H1 (cell line): ENCODE measurements at regions not wholly inside any gene's neighbourhood (a gene's known extent, or its start where the extent isn't known, plus 50 kb on each side); places are given as distances from the start of the nearest gene placed in this dataset.

Experiments
- CTCF ChIA-PET: fragments of 300-600 bp; sonication (Branson Sonifier 250); formaldehyde crosslinking; loops from one replicate; lab custom pipeline; 2021; ENCODE audit not compliant: partially characterized antibody; lab: Charles Lee
- POLR2A ChIA-PET: fragments of 300-600 bp; sonication (Branson Sonifier 250); formaldehyde crosslinking; loops from one replicate; lab custom pipeline; 2021; ENCODE audit warnings: inconsistent platforms; ENCODE audit not compliant: partially characterized antibody; lab: Charles Lee
- DNase-seq, 2 experiments: peaks; one replicate each; pipeline versions ENCODE4 v3.0.0 to v3.0.0-alpha.2; 2010 to 2022; ENCODE audit warnings: low spot score in 2 of 2, low read depth in 1 of 2, mixed read lengths in 1 of 2
- FAIRE-seq: peaks from 2 replicates; lab custom pipeline; 2011; peaks lifted over from hg19 to GRCh38; lab: Jason Lieb, UNC
- H2AFZ ChIP-seq: 2 replicates; pipeline ENCODE4 v1.8.1; 2012; ENCODE audit warnings: low read length, inconsistent platforms
- H2AK5ac ChIP-seq: 2 replicates; pipeline ENCODE4 v1.6.1; 2013; ENCODE audit warnings: low read depth, low read length
- H2BK120ac ChIP-seq: replicated peaks from 2 replicates; pipeline ENCODE3; 2013; ENCODE audit warnings: low read depth, low read length, inconsistent platforms
- H2BK12ac ChIP-seq: 2 replicates; pipeline ENCODE4 v1.6.1; 2013; ENCODE audit warnings: low read depth, low read length
- H2BK15ac ChIP-seq: 2 replicates; pipeline ENCODE4 v1.6.1; 2013; ENCODE audit warnings: low read length
- H2BK20ac ChIP-seq: 2 replicates; pipeline ENCODE4 v1.6.1; 2013; ENCODE audit warnings: low read length
- H2BK5ac ChIP-seq: 2 replicates; pipeline ENCODE4 v1.6.1; 2013; ENCODE audit warnings: low read depth, low read length
- H3K14ac ChIP-seq: 2 replicates; pipeline ENCODE4 v1.6.1; 2013; ENCODE audit warnings: inconsistent platforms; ENCODE audit not compliant: insufficient read length
- H3K18ac ChIP-seq: 2 replicates; pipeline ENCODE4 v1.6.1; 2013; ENCODE audit warnings: low read length; ENCODE audit errors: extremely low read depth
- H3K23ac ChIP-seq: 2 replicates; pipeline ENCODE4 v1.6.1; 2013; ENCODE audit warnings: inconsistent platforms; ENCODE audit not compliant: insufficient read length
- H3K23me2 ChIP-seq: 2 replicates; pipeline ENCODE4 v1.6.1; 2013; ENCODE audit warnings: low read depth, low read length
- H3K27ac ChIP-seq: 2 replicates; pipeline ENCODE4 v1.6.1; 2011; ENCODE audit warnings: low read depth, low read length, inconsistent platforms
- H3K27me3 ChIP-seq, 4 experiments: replicated peaks in 1 of 4; 1 replicate in 1 of 4; 2 replicates in 3 of 4; pipeline versions ENCODE4 v1.6.1 to v1.8.1; 2011 to 2013; ENCODE audit warnings: low read length in 3 of 4, mild to moderate bottlenecking in 3 of 4, inconsistent platforms in 2 of 4, mixed read lengths in 2 of 4, moderate library complexity in 1 of 4; ENCODE audit not compliant: control insufficient read depth in 3 of 4, insufficient read depth in 3 of 4; ENCODE audit errors: extremely low read depth in 1 of 4
- H3K36me3 ChIP-seq, 4 experiments: 2 replicates each; pipeline versions ENCODE4 v1.6.1 to v1.8.1; 2011 to 2013; ENCODE audit warnings: mild to moderate bottlenecking in 4 of 4, low read length in 3 of 4, moderate library complexity in 2 of 4, control low read depth in 1 of 4, inconsistent platforms in 1 of 4; ENCODE audit not compliant: insufficient read depth in 4 of 4, control insufficient read depth in 2 of 4
- H3K4ac ChIP-seq: replicated peaks from 2 replicates; pipeline ENCODE3; 2013; ENCODE audit warnings: low read length, low read depth, mixed read lengths, inconsistent platforms; ENCODE audit not compliant: insufficient read length
- H3K4me1 ChIP-seq, 4 experiments: replicated peaks in 1 of 4; 1 replicate in 1 of 4; 2 replicates in 3 of 4; pipeline versions ENCODE4 v1.6.1 to v1.8.1; 2011 to 2013; ENCODE audit warnings: low read length in 3 of 4, inconsistent platforms in 2 of 4, mixed read lengths in 1 of 4; ENCODE audit not compliant: insufficient read depth in 4 of 4, control insufficient read depth in 3 of 4
- H3K4me2 ChIP-seq, 2 experiments: 2 replicates each; pipeline versions ENCODE4 v1.6.1 to v1.8.1; 2011 to 2013; ENCODE audit warnings: low read depth in 2 of 2, low read length in 2 of 2, control low read depth in 1 of 2, inconsistent platforms in 1 of 2, mild to moderate bottlenecking in 1 of 2; ENCODE audit not compliant: insufficient read depth in 1 of 2
- H3K4me3 ChIP-seq, 4 experiments: fragments of 200-600, 300-600 bp in 1 of 4; sonication (generic), shearing (Covaris generic), sonication (Bioruptor Twin) in 1 of 4; 2 replicates each; pipeline versions ENCODE4 v1.5.1 to v1.8.1; 2011 to 2016; ENCODE audit warnings: low read length in 4 of 4, low read depth in 3 of 4, control low read depth in 2 of 4, inconsistent platforms in 2 of 4, mild to moderate bottlenecking in 2 of 4, mixed read lengths in 1 of 4, moderate library complexity in 1 of 4; ENCODE audit not compliant: insufficient read depth in 2 of 4; ENCODE audit errors: extremely low read depth in 1 of 4
- H3K56ac ChIP-seq: replicated peaks from 2 replicates; pipeline ENCODE3; 2013; ENCODE audit warnings: low read depth, mild to moderate bottlenecking, mixed read lengths, low read length, inconsistent platforms; ENCODE audit not compliant: insufficient read length
- H3K79me1 ChIP-seq: 2 replicates; pipeline ENCODE4 v1.6.1; 2013; ENCODE audit warnings: low read depth, low read length, control low read depth
- H3K79me2 ChIP-seq, 2 experiments: 2 replicates each; pipeline versions ENCODE4 v1.6.1 to v1.8.1; 2012 to 2013; ENCODE audit warnings: low read length in 2 of 2, mild to moderate bottlenecking in 2 of 2, inconsistent platforms in 1 of 2; ENCODE audit not compliant: insufficient read depth in 2 of 2, control insufficient read depth in 1 of 2
- H3K9ac ChIP-seq, 4 experiments: replicated peaks in 1 of 4; 1 replicate in 1 of 4; 2 replicates in 3 of 4; pipeline versions ENCODE4 v1.6.1 to v1.8.1; 2011 to 2013; ENCODE audit warnings: low read depth in 3 of 4, low read length in 3 of 4, control low read depth in 2 of 4, mild to moderate bottlenecking in 2 of 4, moderate library complexity in 2 of 4, inconsistent platforms in 1 of 4; ENCODE audit errors: extremely low read depth in 1 of 4
- H3K9me3 ChIP-seq, 2 experiments: 2 replicates each; pipeline versions ENCODE4 v1.6.1 to v1.8.1; 2012 to 2013; ENCODE audit warnings: mild to moderate bottlenecking in 2 of 2, moderate library complexity in 2 of 2, control low read depth in 1 of 2, inconsistent platforms in 1 of 2, low read depth in 1 of 2, low read length in 1 of 2, mixed read lengths in 1 of 2; ENCODE audit not compliant: insufficient read depth in 2 of 2
- H4K20me1 ChIP-seq, 2 experiments: replicated peaks in 1 of 2; 2 replicates each; pipeline versions ENCODE3 to v1.8.1; 2011 to 2013; ENCODE audit warnings: inconsistent platforms in 2 of 2, low read length in 2 of 2, mild to moderate bottlenecking in 1 of 2; ENCODE audit not compliant: insufficient read depth in 2 of 2, control insufficient read depth in 1 of 2
- H4K5ac ChIP-seq: 2 replicates; pipeline ENCODE4 v1.6.1; 2013; ENCODE audit warnings: low read length, low read depth, mixed read lengths, inconsistent platforms; ENCODE audit not compliant: insufficient read length
- H4K8ac ChIP-seq: 2 replicates; pipeline ENCODE4 v1.8.0; 2013; ENCODE audit warnings: mild to moderate bottlenecking, moderate library complexity, low read length, inconsistent platforms; ENCODE audit not compliant: insufficient read depth; ENCODE audit errors: extremely low read depth
- H4K91ac ChIP-seq: replicated peaks from 2 replicates; pipeline ENCODE3; 2013; ENCODE audit warnings: low read length, mixed read lengths, inconsistent platforms; ENCODE audit not compliant: insufficient read length
- CHD1 ChIP-seq: IDR thresholded peaks from 2 replicates; pipeline ENCODE4 v1.6.1; 2012; ENCODE audit warnings: low read depth, low read length, improper control_type of control experiment
- CREB1 ChIP-seq: IDR thresholded peaks from 2 replicates; pipeline ENCODE4 v1.6.1; 2012; ENCODE audit warnings: inconsistent platforms
- CTCF ChIP-seq, 3 experiments: IDR thresholded peaks; 1 replicate in 2 of 3; 2 replicates in 1 of 3; pipeline versions ENCODE4 v1.5.1 to v1.6.1; 2011; ENCODE audit warnings: low read length in 3 of 3, mild to moderate bottlenecking in 3 of 3, inconsistent platforms in 2 of 3, low read depth in 1 of 3, moderate library complexity in 1 of 3; ENCODE audit not compliant: insufficient read depth in 1 of 3; ENCODE audit errors: control extremely low read depth in 1 of 3
- GABPA ChIP-seq: IDR thresholded peaks from 2 replicates; pipeline ENCODE4 v1.6.1; 2011; ENCODE audit warnings: mild to moderate bottlenecking, low read length, moderate library complexity, borderline replicate concordance; ENCODE audit not compliant: insufficient read depth
- KDM1A ChIP-seq: fragments of 200-600, 300-600 bp; sonication (generic); IDR thresholded peaks from 2 replicates; pipeline ENCODE4 v1.7.1; 2016; ENCODE audit warnings: mild to moderate bottlenecking, low read length, borderline replicate concordance
- KDM4A ChIP-seq: IDR thresholded peaks from one replicate; pipeline ENCODE4 v1.7.1; 2012; ENCODE audit warnings: low read depth, mild to moderate bottlenecking, moderate library complexity, low read length, inconsistent platforms; ENCODE audit not compliant: severe bottlenecking
- SAP30 ChIP-seq: fragments of 300-600 bp; sonication (generic); IDR thresholded peaks from 2 replicates; pipeline ENCODE4 v1.7.1; 2012; ENCODE audit warnings: low read length, moderate library complexity, mild to moderate bottlenecking, inconsistent platforms; ENCODE audit not compliant: insufficient read depth, insufficient replicate concordance
- SIX5 ChIP-seq: IDR thresholded peaks from 2 replicates; pipeline ENCODE4 v1.6.1; 2011; ENCODE audit warnings: mild to moderate bottlenecking, low read depth, low read length
- SP2 ChIP-seq: IDR thresholded peaks from 2 replicates; pipeline ENCODE4 v1.6.1; 2012; ENCODE audit warnings: mild to moderate bottlenecking, low read length, inconsistent platforms
- TAF1 ChIP-seq: IDR thresholded peaks from 2 replicates; pipeline ENCODE4 v1.6.1; 2011; ENCODE audit warnings: mild to moderate bottlenecking, low read depth, low read length
- TBP ChIP-seq: IDR thresholded peaks from 2 replicates; pipeline ENCODE4 v1.6.1; 2011; ENCODE audit warnings: low read depth, low read length, improper control_type of control experiment
- TEAD4 ChIP-seq: IDR thresholded peaks from 2 replicates; pipeline ENCODE4 v1.6.1; 2012; ENCODE audit warnings: low read depth, low read length, inconsistent platforms, mixed read lengths
- ZNF274 ChIP-seq: IDR thresholded peaks from 2 replicates; pipeline ENCODE4 v1.7.0; 2012; ENCODE audit warnings: low read length, borderline replicate concordance; ENCODE audit errors: extremely low read depth
- WGBS, 2 experiments: shearing (Covaris generic) in 1 of 2; methylation state at CpG; one replicate each; pipeline versions ENCODE4 v1.1.6 to v1.1.7; 2013 to 2015; ENCODE audit warnings: low lambda C conversion rate in 2 of 2, mixed read lengths in 2 of 2, inconsistent platforms in 1 of 2, low coverage in 1 of 2, missing lambda C conversion rate in 1 of 2; ENCODE audit not compliant: insufficient replicate concordance in 2 of 2, insufficient coverage in 1 of 2, insufficient read length in 1 of 2; ENCODE audit errors: extremely low coverage in 1 of 2, missing lambda C conversion rate in 1 of 2; 5-methylcytosine and 5-hydroxymethylcytosine counted together

GRCh38 chr1:208778417-208778816 lies 534.2 kb upstream of the PLXNA2 start:
- Histone ChIP-seq H3K79me1 (no peaks in the 10 kb centered on the region), H2AFZ (no peak overlapping the region), H2BK120ac (no peak overlapping the region), H3K23ac (no peak overlapping the region), H3K79me2 (no peaks in the 10 kb centered on the region), H3K18ac (no peak overlapping the region), H4K91ac (no peak overlapping the region), H3K56ac (no peak overlapping the region), H2AK5ac (no peak overlapping the region), H3K27ac (no peak overlapping the region), H3K4me1 (peaks cover 9 to 27% (median 13%) of the 10 kb centered on the region in 4 experiments), H3K9me3 (no peaks in the 10 kb centered on the region), H2BK15ac (no peak overlapping the region), H2BK5ac (no peak overlapping the region), H3K9ac (no peak overlapping the region), H3K4ac (no peak overlapping the region), H3K36me3 (no peaks in the 10 kb centered on the region), H4K5ac (no peak overlapping the region), H4K20me1 (no peaks in the 10 kb centered on the region), H3K14ac (no peak overlapping the region), H3K23me2 (no peaks in the 10 kb centered on the region; the same call in 1 of the 2 replicates), H2BK12ac (no peak overlapping the region), H3K4me2 (no peak overlapping the region), H3K27me3 (no peaks in the 10 kb centered on the region), H2BK20ac (no peak overlapping the region), H4K8ac (no peak overlapping the region), H3K4me3 (no peak overlapping the region)
- DNase-seq = no peak
- WGBS, 2 experiments = 95% methylated on average over 6 of the region's 6 CpGs; no CpG with 5 or more reads in 1 of the 2 experiments
- ChIA-PET POLR2A (no interaction called here), CTCF (interaction anchor here (0.9 to 1.2 kb wide), 4 partner anchors 9 to 122 kb away, joined by 3 read pairs; no protein-coding TSS in a partner anchor)
- no peak for FAIRE-seq
- no peak for TF ChIP-seq ZNF274
- no peak for TF ChIP-seq TEAD4
- TF ChIP-seq TBP = no peak
- no peak for TF ChIP-seq SIX5
- TF ChIP-seq GABPA = no peak
- no peak for TF ChIP-seq CHD1
- TF ChIP-seq CREB1 = no peak
- TF ChIP-seq SP2 = no peak
- no peak for TF ChIP-seq CTCF (IDR thresholded peaks at IDR 0.05; ENCODE audit: control extremely low read depth in 1 of 3, insufficient read depth in 1 of 3, low read depth in 1 of 3, low read length in 3 of 3)
- TF ChIP-seq TAF1 = no peak
- no peak for TF ChIP-seq SAP30
- no peak for TF ChIP-seq KDM1A
- no peak for TF ChIP-seq KDM4A
